K562 (cell line): ENCODE measurements at regions not wholly inside any gene's neighbourhood (a gene's known extent, or its start where the extent isn't known, plus 50 kb on each side); places are given as distances from the start of the nearest gene placed in this dataset.

Experiments used
- ATAC-seq: fragments of 200-7000 bp; cut with Tn5 transposase; 3 replicates; pipeline ENCODE4 v1.9.1; 2020; ENCODE audit warnings: moderate library complexity
- BruUV-seq: library from RNA; stranded (reverse); fragments of 400-500 nt; replicated peaks from 2 replicates; lab custom pipeline; 2021; lab: Mats Ljungman, UMichigan
- CTCF ChIA-PET: fragments of 300-600 bp; formaldehyde crosslinking; extraction: SDS; loops from one replicate; lab custom pipeline; 2021; ENCODE audit warnings: low intra/inter-chr PET ratio; lab: Yijun Ruan, JAX
- POLR2A ChIA-PET: fragments of 300-600, 350-650 bp; sonication (Branson Sonifier 250); formaldehyde crosslinking; extraction: SDS; loops from one replicate; lab custom pipeline; 2021; ENCODE audit warnings: antibody characterized with exemption, inconsistent platforms; lab: Yijun Ruan, JAX
- DNase-seq, 4 experiments: peaks; one replicate each; pipeline versions ENCODE4 v3.0.0 to v3.0.0-alpha.2; 2011 to 2018; ENCODE audit warnings: low spot score in 3 of 4, mixed read lengths in 3 of 4; ENCODE audit errors: extremely low read depth in 1 of 4
- FAIRE-seq: peaks from 2 replicates; lab custom pipeline; 2011; peaks lifted over from hg19 to GRCh38; lab: Jason Lieb, UNC
- H2AFZ ChIP-seq: 2 replicates; pipeline ENCODE4 v1.6.0; 2011; ENCODE audit warnings: low read depth, low read length, control low read depth, inconsistent platforms
- H3K27ac ChIP-seq: fragments of 200-600 bp; 3 replicates; pipeline ENCODE4 v1.8.0; 2011; ENCODE audit warnings: low read depth, mild to moderate bottlenecking, control low read depth, inconsistent platforms, low read length, moderate library complexity, mixed read lengths; ENCODE audit errors: extremely low read depth
- H3K27me3 ChIP-seq, 2 experiments: fragments of 300-600 bp in 1 of 2; 2 replicates in 1 of 2; 3 replicates in 1 of 2; pipeline versions ENCODE4 v1.6.0 to v1.8.0; 2011; ENCODE audit warnings: inconsistent platforms in 2 of 2, low read length in 2 of 2, mild to moderate bottlenecking in 1 of 2, mixed read lengths in 1 of 2, moderate library complexity in 1 of 2; ENCODE audit not compliant: control insufficient read depth in 2 of 2, insufficient read depth in 2 of 2
- H3K36me3 ChIP-seq: fragments of 300-600 bp; 3 replicates; pipeline ENCODE4 v1.8.0; 2011; ENCODE audit warnings: mild to moderate bottlenecking, low read length, inconsistent platforms; ENCODE audit not compliant: control insufficient read depth, insufficient read depth
- H3K4me1 ChIP-seq, 2 experiments: fragments of 200-600 bp in 1 of 2; replicated peaks in 1 of 2; 2 replicates in 1 of 2; 3 replicates in 1 of 2; pipeline versions ENCODE4 v1.5.1 to v1.8.0; 2011; ENCODE audit warnings: inconsistent platforms in 2 of 2, low read length in 2 of 2, mild to moderate bottlenecking in 1 of 2, mixed read lengths in 1 of 2, moderate library complexity in 1 of 2; ENCODE audit not compliant: control insufficient read depth in 2 of 2, insufficient read depth in 2 of 2
- H3K4me2 ChIP-seq: 2 replicates; pipeline ENCODE4 v1.6.1; 2011; ENCODE audit warnings: low read length, control low read depth, inconsistent platforms, mixed read lengths; ENCODE audit not compliant: insufficient read depth
- H3K4me3 ChIP-seq: fragments of 200-600 bp; sonication (generic), shearing (Covaris generic); 2 replicates; pipeline ENCODE4 v1.5.1; 2016; ENCODE audit warnings: control low read depth, inconsistent platforms
- H3K79me2 ChIP-seq: fragments of 200-600 bp; 3 replicates; pipeline ENCODE4 v1.8.0; 2011; ENCODE audit warnings: low read length, inconsistent platforms; ENCODE audit not compliant: control insufficient read depth, insufficient read depth
- H3K9ac ChIP-seq, 2 experiments: 2 replicates each; pipeline versions ENCODE4 v1.6.0 to v1.6.1; 2011; ENCODE audit warnings: low read depth in 2 of 2, low read length in 2 of 2, control low read depth in 1 of 2, inconsistent platforms in 1 of 2, mild to moderate bottlenecking in 1 of 2, mixed read lengths in 1 of 2; ENCODE audit not compliant: insufficient read depth in 1 of 2
- H3K9me1 ChIP-seq: one replicate; pipeline ENCODE4 v1.6.0; 2011; ENCODE audit warnings: inconsistent platforms, mild to moderate bottlenecking, low read length, moderate library complexity; ENCODE audit not compliant: control insufficient read depth, insufficient read depth
- H3K9me3 ChIP-seq: replicated peaks from 2 replicates; pipeline ENCODE4 v1.5.1; 2011; ENCODE audit warnings: low read depth, low read length, inconsistent platforms; ENCODE audit not compliant: control insufficient read depth, insufficient read depth
- H4K20me1 ChIP-seq: replicated peaks from 2 replicates; pipeline ENCODE4 v1.6.1; 2011; ENCODE audit warnings: low read length, inconsistent platforms, mixed read lengths; ENCODE audit not compliant: control insufficient read depth, insufficient read depth
- ARID2 ChIP-seq: fragments of 450-650 bp; IDR thresholded peaks from 2 replicates; pipeline ENCODE4 v1.6.1; 2017; ENCODE audit warnings: antibody characterized with exemption, mild to moderate bottlenecking
- ATF7 ChIP-seq: fragments of 450-650 bp; IDR thresholded peaks from 2 replicates; pipeline ENCODE4 v1.7.1; 2014; ENCODE audit warnings: mild to moderate bottlenecking, moderate library complexity
- GTF2E2 ChIP-seq: fragments of 200-800 bp; sonication (Bioruptor generic); IDR thresholded peaks from 2 replicates; pipeline ENCODE4 v1.6.1; 2016; ENCODE audit warnings: missing genetic modification characterization, missing compliant biosample characterization
- IFI16 ChIP-seq: fragments of 250-450 bp; sonication (Bioruptor Pico); IDR thresholded peaks from 2 replicates; pipeline ENCODE4 v2.1.2; 2022; ENCODE audit warnings: mild to moderate bottlenecking, inconsistent platforms
- ILF3 ChIP-seq: fragments of 450-650 bp; IDR thresholded peaks from 2 replicates; pipeline ENCODE4 v1.6.1; 2018; ENCODE audit warnings: antibody characterized with exemption, mild to moderate bottlenecking, moderate library complexity, borderline replicate concordance
- NBN ChIP-seq: fragments of 450-650 bp; IDR thresholded peaks from 2 replicates; pipeline ENCODE4 v1.6.1; 2016; ENCODE audit warnings: low read depth, mild to moderate bottlenecking
- NONO ChIP-seq, 2 experiments: fragments of 200-400 bp in 1 of 2; fragments of 450-650 bp in 1 of 2; formaldehyde crosslinking in 1 of 2; IDR thresholded peaks; 2 replicates each; pipeline ENCODE4 v1.6.1; 2017; ENCODE audit warnings: low read depth in 2 of 2, mild to moderate bottlenecking in 2 of 2, moderate library complexity in 2 of 2, low read length in 1 of 2
- RFX1 ChIP-seq: fragments of 450-650 bp; IDR thresholded peaks from 2 replicates; pipeline ENCODE4 v1.6.1; 2016; ENCODE audit warnings: mild to moderate bottlenecking, moderate library complexity
- RHOXF2B ChIP-seq: fragments of 250-450 bp; sonication (Bioruptor Pico); conservative IDR thresholded peaks from 2 replicates; pipeline ENCODE4 v1.5.1; 2021
- SMAD1 ChIP-seq: fragments of 150-350 bp; IDR thresholded peaks from 2 replicates; pipeline ENCODE4 v1.6.1; 2014; ENCODE audit warnings: low read length, low read depth; ENCODE audit not compliant: partially characterized antibody
- TEAD1 ChIP-seq, 2 experiments: fragments of 450-650 bp in 1 of 2; sonication (generic) in 1 of 2; formaldehyde crosslinking; IDR thresholded peaks; 2 replicates each; pipeline versions ENCODE4 v1.4.0 to v1.8.0; 2020 to 2022; ENCODE audit warnings: mild to moderate bottlenecking in 2 of 2, missing genetic modification reagents in 1 of 2
- WGBS: fragments of 100-300 bp; shearing (Covaris generic); methylation state at CpG from one replicate; pipeline ENCODE4 v1.1.6; 2016; ENCODE audit warnings: low coverage, mixed read lengths; ENCODE audit not compliant: insufficient coverage; ENCODE audit errors: missing lambda C conversion rate; 5-methylcytosine and 5-hydroxymethylcytosine counted together
- in situ Hi-C: fragments of 300-500 bp; cut with MboI; formaldehyde crosslinking; loops from 4 replicates; pipeline ENCODE4 v1.15.0; 2018; ENCODE audit warnings: inconsistent platforms, mixed read lengths
- intact Hi-C: fragments of 100-400 bp; cut with micrococcal nuclease; formaldehyde crosslinking; loops from 2 replicates; pipeline ENCODE4 v1.14.2; 2022
- TF ChIP-seq, protein P1 (sequence below): IDR thresholded peaks from 2 replicates; pipeline ENCODE4 v1.6.1; 2011; ENCODE audit not compliant: insufficient read length; ENCODE audit errors: extremely low read depth
- TF ChIP-seq, protein P2 (sequence below), 2 experiments: IDR thresholded peaks; 2 replicates each; pipeline ENCODE4 v1.6.1; 2012; ENCODE audit warnings: improper control_type of control experiment in 2 of 2, low read depth in 2 of 2, low read length in 2 of 2, borderline replicate concordance in 1 of 2
- TF ChIP-seq, protein P3 (sequence below): fragments of 450-650 bp; conservative IDR thresholded peaks from 2 replicates; pipeline ENCODE4 v1.6.1; 2016; ENCODE audit warnings: missing genetic modification characterization, low read depth, mild to moderate bottlenecking, missing compliant biosample characterization, moderate library complexity

- Histone ChIP-seq H3K27me3 (no peaks in the 10 kb centered on the region), H4K20me1 (no peaks in the 10 kb centered on the region), H3K36me3 (no peaks in the 10 kb centered on the region), H3K9ac (no peak overlapping the region), H3K79me2 (no peaks in the 10 kb centered on the region), H3K4me3 (no peak overlapping the region), H3K27ac (no peak overlapping the region), H3K4me2 (no peak overlapping the region), H3K9me3 (no peaks in the 10 kb centered on the region), H2AFZ (no peak overlapping the region), H3K4me1 (no peaks in the 10 kb centered on the region), H3K9me1 (no peaks in the 10 kb centered on the region)
- POLR2A ChIA-PET, result no interaction called here
- DNase-seq (no peak), FAIRE-seq (no peak), ATAC-seq (no peak)
- intact Hi-C loops (no loop called here), in situ Hi-C loops (no loop called here)
- TF ChIP-seq RFX1 (no peak), IFI16 (CRISPR knock-in tag) (no peak), NBN (no peak), SMAD1 (no peak), ATF7 (no peak), ILF3 (no peak)
- TF ChIP-seq, protein P1, sequence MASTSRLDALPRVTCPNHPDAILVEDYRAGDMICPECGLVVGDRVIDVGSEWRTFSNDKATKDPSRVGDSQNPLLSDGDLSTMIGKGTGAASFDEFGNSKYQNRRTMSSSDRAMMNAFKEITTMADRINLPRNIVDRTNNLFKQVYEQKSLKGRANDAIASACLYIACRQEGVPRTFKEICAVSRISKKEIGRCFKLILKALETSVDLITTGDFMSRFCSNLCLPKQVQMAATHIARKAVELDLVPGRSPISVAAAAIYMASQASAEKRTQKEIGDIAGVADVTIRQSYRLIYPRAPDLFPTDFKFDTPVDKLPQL, result no peak
- CTCF ChIA-PET, result no interaction called here
- 0% methylated on average over 1 of the region's 1 CpG for WGBS
- BruUV-seq, result no TSS peak
These were observed 322.6 kb downstream of the ASXL3 start for GRCh38 chr18:33900638-33901037.

DNA sequence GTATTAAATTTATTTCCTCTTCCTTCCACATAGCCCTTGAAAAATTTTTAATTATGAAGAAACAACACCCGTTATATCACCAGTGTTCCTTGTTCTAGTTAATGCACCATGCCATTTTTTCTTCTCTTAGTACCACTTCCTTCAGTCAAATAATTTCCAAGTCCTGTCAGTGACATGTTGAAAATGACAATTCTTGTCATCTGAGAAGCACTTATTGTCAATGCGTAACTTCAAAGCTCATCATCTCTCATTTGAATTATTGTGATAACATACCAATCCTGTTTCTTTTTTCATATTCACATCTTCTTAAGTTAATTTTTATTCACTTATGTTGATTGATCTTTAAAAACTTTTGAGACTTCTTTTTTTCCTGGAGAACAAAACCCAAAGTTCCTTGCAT is 320.4 kb downstream of the ASXL3 start:
- H3K4me1 ChIP-seq, result no peaks in the 10 kb centered on the region
- 23% methylated on average over 2 of the region's 2 CpGs for WGBS
- H3K27ac ChIP-seq, result no peak overlapping the region
- no peaks in the 10 kb centered on the region for H4K20me1 ChIP-seq
- no peaks in the 10 kb centered on the region for H3K36me3 ChIP-seq
- no peak overlapping the region for H3K4me2 ChIP-seq
- FAIRE-seq, result no peak
- no peak overlapping the region for H3K4me3 ChIP-seq
- ChIA-PET POLR2A (no interaction called here), CTCF (no interaction called here)
- no TSS peak for BruUV-seq
- ATAC-seq, result no peak
- DNase-seq, result no peak
- no peaks in the 10 kb centered on the region for H3K9me1 ChIP-seq
- H3K79me2 ChIP-seq, result no peaks in the 10 kb centered on the region
- H3K9me3 ChIP-seq, result no peaks in the 10 kb centered on the region
- in situ Hi-C loops (no loop called here), intact Hi-C loops (no loop called here)
- H3K27me3 ChIP-seq, result no peaks in the 10 kb centered on the region
- H3K9ac ChIP-seq, result no peak overlapping the region
- no peak overlapping the region for H2AFZ ChIP-seq
- no peak for TF ChIP-seq ARID2
- TF ChIP-seq GTF2E2 (tag), result no peak
- TF ChIP-seq NONO (IDR thresholded peaks at IDR 0.05; ENCODE audit: low read depth in 2 of 2, low read length in 1 of 2), result no peak
- no peak for TF ChIP-seq RHOXF2B (CRISPR knock-in tag)
- no peak for TF ChIP-seq TEAD1 (CRISPR knock-in tag; IDR thresholded peaks at IDR 0.05)
- TF ChIP-seq, protein P2, sequence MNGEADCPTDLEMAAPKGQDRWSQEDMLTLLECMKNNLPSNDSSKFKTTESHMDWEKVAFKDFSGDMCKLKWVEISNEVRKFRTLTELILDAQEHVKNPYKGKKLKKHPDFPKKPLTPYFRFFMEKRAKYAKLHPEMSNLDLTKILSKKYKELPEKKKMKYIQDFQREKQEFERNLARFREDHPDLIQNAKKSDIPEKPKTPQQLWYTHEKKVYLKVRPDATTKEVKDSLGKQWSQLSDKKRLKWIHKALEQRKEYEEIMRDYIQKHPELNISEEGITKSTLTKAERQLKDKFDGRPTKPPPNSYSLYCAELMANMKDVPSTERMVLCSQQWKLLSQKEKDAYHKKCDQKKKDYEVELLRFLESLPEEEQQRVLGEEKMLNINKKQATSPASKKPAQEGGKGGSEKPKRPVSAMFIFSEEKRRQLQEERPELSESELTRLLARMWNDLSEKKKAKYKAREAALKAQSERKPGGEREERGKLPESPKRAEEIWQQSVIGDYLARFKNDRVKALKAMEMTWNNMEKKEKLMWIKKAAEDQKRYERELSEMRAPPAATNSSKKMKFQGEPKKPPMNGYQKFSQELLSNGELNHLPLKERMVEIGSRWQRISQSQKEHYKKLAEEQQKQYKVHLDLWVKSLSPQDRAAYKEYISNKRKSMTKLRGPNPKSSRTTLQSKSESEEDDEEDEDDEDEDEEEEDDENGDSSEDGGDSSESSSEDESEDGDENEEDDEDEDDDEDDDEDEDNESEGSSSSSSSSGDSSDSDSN (IDR thresholded peaks at IDR 0.05; ENCODE audit: borderline replicate concordance in 1 of 2, low read depth in 2 of 2, low read length in 2 of 2), result no peak
- TF ChIP-seq, protein P3, sequence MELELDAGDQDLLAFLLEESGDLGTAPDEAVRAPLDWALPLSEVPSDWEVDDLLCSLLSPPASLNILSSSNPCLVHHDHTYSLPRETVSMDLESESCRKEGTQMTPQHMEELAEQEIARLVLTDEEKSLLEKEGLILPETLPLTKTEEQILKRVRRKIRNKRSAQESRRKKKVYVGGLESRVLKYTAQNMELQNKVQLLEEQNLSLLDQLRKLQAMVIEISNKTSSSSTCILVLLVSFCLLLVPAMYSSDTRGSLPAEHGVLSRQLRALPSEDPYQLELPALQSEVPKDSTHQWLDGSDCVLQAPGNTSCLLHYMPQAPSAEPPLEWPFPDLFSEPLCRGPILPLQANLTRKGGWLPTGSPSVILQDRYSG (tag), result no peak
